SK-N-SH (cell line): ENCODE measurements at regions not wholly inside any gene's neighbourhood (a gene's known extent, or its start where the extent isn't known, plus 50 kb on each side); places are given as distances from the start of the nearest gene placed in this dataset.

Experiments used
- CTCF ChIA-PET: fragments of 300-600, 350-600 bp; formaldehyde crosslinking; extraction: SDS; loops from one replicate; lab custom pipeline; 2021; lab: Yijun Ruan, JAX
- POLR2A ChIA-PET: fragments of 350-600 bp; sonication (Branson Sonifier 250); formaldehyde crosslinking; extraction: SDS; loops from one replicate; lab custom pipeline; 2020; ENCODE audit warnings: antibody characterized with exemption, inconsistent platforms; lab: Yijun Ruan, JAX
- DNase-seq: peaks from one replicate; pipeline ENCODE4 v3.0.0; 2012
- H2AFZ ChIP-seq: fragments of 200-600 bp; sonication (generic); 2 replicates; pipeline ENCODE4 v1.8.1; 2016; ENCODE audit warnings: antibody characterized with exemption, mild to moderate bottlenecking, low read depth
- H3F3A ChIP-seq: fragments of 200-600 bp; sonication (generic); replicated peaks from 2 replicates; pipeline ENCODE3; 2016; ENCODE audit warnings: antibody characterized with exemption, mild to moderate bottlenecking; ENCODE audit not compliant: insufficient read depth
- H3K27ac ChIP-seq, 2 experiments: fragments of 200-500 bp in 1 of 2; fragments of 200-600 bp in 1 of 2; sonication (Bioruptor generic) in 1 of 2; sonication (generic), shearing (Covaris generic) in 1 of 2; 2 replicates each; pipeline versions ENCODE4 v1.5.1 to v1.6.1; 2014 to 2016; ENCODE audit warnings: low read depth in 2 of 2, inconsistent platforms in 1 of 2, low read length in 1 of 2, mild to moderate bottlenecking in 1 of 2, mixed read lengths in 1 of 2
- H3K27me3 ChIP-seq: fragments of 200-600 bp; sonication (generic), shearing (Covaris generic); 2 replicates; pipeline ENCODE4 v1.6.1; 2016; ENCODE audit warnings: mixed run types; ENCODE audit not compliant: insufficient read depth
- H3K36me3 ChIP-seq, 2 experiments: fragments of 200-500 bp in 1 of 2; fragments of 200-600 bp in 1 of 2; sonication (Bioruptor generic) in 1 of 2; sonication (generic) in 1 of 2; replicated peaks in 1 of 2; 2 replicates each; pipeline versions ENCODE3 to v1.5.1; 2014 to 2016; ENCODE audit warnings: low read length in 1 of 2, mild to moderate bottlenecking in 1 of 2; ENCODE audit not compliant: insufficient read depth in 2 of 2, control insufficient read depth in 1 of 2
- H3K4me1 ChIP-seq, 2 experiments: fragments of 200-500 bp in 1 of 2; fragments of 200-600 bp in 1 of 2; sonication (Bioruptor generic) in 1 of 2; sonication (generic), shearing (Covaris generic) in 1 of 2; 2 replicates each; pipeline versions ENCODE4 v1.5.1 to v1.6.1; 2014 to 2016; ENCODE audit warnings: low read depth in 1 of 2, low read length in 1 of 2, mixed run types in 1 of 2; ENCODE audit not compliant: insufficient read depth in 2 of 2, control insufficient read depth in 1 of 2
- H3K4me2 ChIP-seq: fragments of 200-600 bp; sonication (generic), shearing (Covaris generic); 2 replicates; pipeline ENCODE4 v1.6.1; 2017; ENCODE audit warnings: mixed run types
- H3K4me3 ChIP-seq, 2 experiments: fragments of 200-500 bp in 1 of 2; fragments of 200-600 bp in 1 of 2; sonication (Bioruptor generic) in 1 of 2; sonication (generic), shearing (Covaris generic) in 1 of 2; 2 replicates each; pipeline versions ENCODE4 v1.5.1 to v1.8.1; 2014 to 2016; ENCODE audit warnings: low read depth in 2 of 2, inconsistent platforms in 1 of 2, low read length in 1 of 2, mild to moderate bottlenecking in 1 of 2, mixed read lengths in 1 of 2, moderate library complexity in 1 of 2
- H3K79me2 ChIP-seq: fragments of 200-600 bp; sonication (generic); 2 replicates; pipeline ENCODE4 v1.8.1; 2017; ENCODE audit warnings: mild to moderate bottlenecking; ENCODE audit not compliant: insufficient read depth
- H3K9ac ChIP-seq: fragments of 200-600 bp; sonication (generic); 2 replicates; pipeline ENCODE4 v1.6.1; 2017; ENCODE audit warnings: mixed run types
- H3K9me2 ChIP-seq: fragments of 200-600 bp; sonication (generic); 2 replicates; pipeline ENCODE4 v1.6.1; 2017; ENCODE audit warnings: mixed run types
- H3K9me3 ChIP-seq: fragments of 200-600 bp; sonication (generic); 2 replicates; pipeline ENCODE4 v1.6.1; 2017; ENCODE audit warnings: mixed run types, mild to moderate bottlenecking, moderate library complexity
- H4K20me1 ChIP-seq: fragments of 200-600 bp; sonication (generic); 2 replicates; pipeline ENCODE4 v1.6.1; 2017; ENCODE audit warnings: mild to moderate bottlenecking, mixed run types; ENCODE audit not compliant: insufficient read depth
- EZH2phosphoT487 ChIP-seq: fragments of 200-600 bp; sonication (generic); IDR thresholded peaks from 2 replicates; pipeline ENCODE4 v1.6.1; 2017; ENCODE audit warnings: low read depth, mixed run types, mild to moderate bottlenecking, antibody characterized with exemption, moderate library complexity, borderline replicate concordance
- FOXJ3 ChIP-seq: sonication (generic); formaldehyde crosslinking; IDR thresholded peaks from 2 replicates; pipeline ENCODE4 v1.5.1; 2020; ENCODE audit warnings: mild to moderate bottlenecking, missing genetic modification reagents
- MEF2A ChIP-seq: IDR thresholded peaks from 2 replicates; pipeline ENCODE4 v1.4.0; 2012; ENCODE audit warnings: low read depth, borderline replicate concordance
- NFIC ChIP-seq: IDR thresholded peaks from 2 replicates; pipeline ENCODE4 v1.4.0; 2012; ENCODE audit warnings: borderline replicate concordance
- POLR2AphosphoS5 ChIP-seq: IDR thresholded peaks from 2 replicates; pipeline ENCODE4 v1.6.1; 2012; ENCODE audit warnings: low read depth, low read length
- SMC3 ChIP-seq: IDR thresholded peaks from 2 replicates; pipeline ENCODE4 v1.6.1; 2012; ENCODE audit warnings: low read depth, low read length, improper control_type of control experiment
- TEAD4 ChIP-seq: IDR thresholded peaks from 2 replicates; pipeline ENCODE4 v1.4.0; 2012; ENCODE audit warnings: mild to moderate bottlenecking, borderline replicate concordance; ENCODE audit not compliant: insufficient read depth
- WGBS: methylation state at CpG from one replicate; pipeline ENCODE4 v1.1.6; 2017; ENCODE audit warnings: low lambda C conversion rate; 5-methylcytosine and 5-hydroxymethylcytosine counted together
- TF ChIP-seq, protein P1 (sequence below): fragments of 150-350 bp; IDR thresholded peaks from 2 replicates; pipeline ENCODE4 v1.6.1; 2016; ENCODE audit warnings: mild to moderate bottlenecking, low read depth, low read length
- TF ChIP-seq, protein P2 (sequence below): IDR thresholded peaks from 2 replicates; pipeline ENCODE4 v1.6.1; 2012; ENCODE audit warnings: mild to moderate bottlenecking, low read depth, low read length, moderate library complexity
- TF ChIP-seq, protein P3 (sequence below): fragments of 200-600 bp; sonication (generic); IDR thresholded peaks from 2 replicates; pipeline ENCODE4 v1.6.1; 2017; ENCODE audit warnings: antibody characterized with exemption, mild to moderate bottlenecking, moderate library complexity

DNA sequence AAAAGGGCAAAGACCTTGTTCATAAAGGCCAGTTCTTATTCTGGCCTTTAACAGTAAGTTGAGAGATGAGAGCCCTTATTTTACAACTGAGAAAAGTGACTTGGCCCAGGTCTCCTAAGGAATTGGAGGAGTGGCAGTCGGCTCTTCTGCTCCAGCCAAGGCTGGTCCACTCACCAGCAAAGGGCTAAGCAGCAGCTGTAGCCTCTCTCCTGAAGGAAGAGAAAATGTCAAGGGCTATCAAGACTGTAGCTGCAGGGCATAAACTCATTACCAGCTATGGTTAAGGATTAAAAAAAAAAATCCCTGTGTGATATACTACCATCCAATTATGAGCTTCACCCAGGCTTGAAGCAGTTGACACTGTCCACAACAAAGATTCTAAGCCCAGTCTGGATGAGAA lies 138.6 kb upstream of the RAD23B start:
- Histone ChIP-seq H3K36me3 (no peaks in the 10 kb centered on the region), H3K79me2 (no peaks in the 10 kb centered on the region), H3K4me2 (no peak overlapping the region), H2AFZ (no peak overlapping the region), H3K4me1 (peaks cover 0 to 15% of the 10 kb centered on the region in 2 experiments; a peak in 1 of 4 replicates), H3K27me3 (no peaks in the 10 kb centered on the region; the same call in 1 of the 2 replicates), H3K27ac (peak overlapping the region in 1 of 2 experiments; percentile 55; a peak in 2 of 4 replicates), H3K9me3 (no peaks in the 10 kb centered on the region), H3K4me3 (no peak overlapping the region), H3K9ac (no peak overlapping the region), H3K9me2 (no peaks in the 10 kb centered on the region), H4K20me1 (no peaks in the 10 kb centered on the region), H3F3A (no peaks in the 10 kb centered on the region)
- ChIA-PET CTCF (interaction anchor here (1.1 to 2.3 kb wide), 2 partner anchors 14 to 1263 kb away, joined by 3 to 12 read pairs; no protein-coding TSS in a partner anchor), POLR2A (no interaction called here)
- 21% methylated on average over 1 of the region's 1 CpG for WGBS
- no peak for DNase-seq
- TF ChIP-seq, protein P1, sequence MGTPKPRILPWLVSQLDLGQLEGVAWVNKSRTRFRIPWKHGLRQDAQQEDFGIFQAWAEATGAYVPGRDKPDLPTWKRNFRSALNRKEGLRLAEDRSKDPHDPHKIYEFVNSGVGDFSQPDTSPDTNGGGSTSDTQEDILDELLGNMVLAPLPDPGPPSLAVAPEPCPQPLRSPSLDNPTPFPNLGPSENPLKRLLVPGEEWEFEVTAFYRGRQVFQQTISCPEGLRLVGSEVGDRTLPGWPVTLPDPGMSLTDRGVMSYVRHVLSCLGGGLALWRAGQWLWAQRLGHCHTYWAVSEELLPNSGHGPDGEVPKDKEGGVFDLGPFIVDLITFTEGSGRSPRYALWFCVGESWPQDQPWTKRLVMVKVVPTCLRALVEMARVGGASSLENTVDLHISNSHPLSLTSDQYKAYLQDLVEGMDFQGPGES = no peak
- TF ChIP-seq POLR2AphosphoS5 (no peak), TEAD4 (no peak), MEF2A (no peak), SMC3 (no peak), EZH2phosphoT487 (no peak), NFIC (no peak), FOXJ3 (CRISPR knock-in tag) (no peak)
- TF ChIP-seq, protein P2, sequence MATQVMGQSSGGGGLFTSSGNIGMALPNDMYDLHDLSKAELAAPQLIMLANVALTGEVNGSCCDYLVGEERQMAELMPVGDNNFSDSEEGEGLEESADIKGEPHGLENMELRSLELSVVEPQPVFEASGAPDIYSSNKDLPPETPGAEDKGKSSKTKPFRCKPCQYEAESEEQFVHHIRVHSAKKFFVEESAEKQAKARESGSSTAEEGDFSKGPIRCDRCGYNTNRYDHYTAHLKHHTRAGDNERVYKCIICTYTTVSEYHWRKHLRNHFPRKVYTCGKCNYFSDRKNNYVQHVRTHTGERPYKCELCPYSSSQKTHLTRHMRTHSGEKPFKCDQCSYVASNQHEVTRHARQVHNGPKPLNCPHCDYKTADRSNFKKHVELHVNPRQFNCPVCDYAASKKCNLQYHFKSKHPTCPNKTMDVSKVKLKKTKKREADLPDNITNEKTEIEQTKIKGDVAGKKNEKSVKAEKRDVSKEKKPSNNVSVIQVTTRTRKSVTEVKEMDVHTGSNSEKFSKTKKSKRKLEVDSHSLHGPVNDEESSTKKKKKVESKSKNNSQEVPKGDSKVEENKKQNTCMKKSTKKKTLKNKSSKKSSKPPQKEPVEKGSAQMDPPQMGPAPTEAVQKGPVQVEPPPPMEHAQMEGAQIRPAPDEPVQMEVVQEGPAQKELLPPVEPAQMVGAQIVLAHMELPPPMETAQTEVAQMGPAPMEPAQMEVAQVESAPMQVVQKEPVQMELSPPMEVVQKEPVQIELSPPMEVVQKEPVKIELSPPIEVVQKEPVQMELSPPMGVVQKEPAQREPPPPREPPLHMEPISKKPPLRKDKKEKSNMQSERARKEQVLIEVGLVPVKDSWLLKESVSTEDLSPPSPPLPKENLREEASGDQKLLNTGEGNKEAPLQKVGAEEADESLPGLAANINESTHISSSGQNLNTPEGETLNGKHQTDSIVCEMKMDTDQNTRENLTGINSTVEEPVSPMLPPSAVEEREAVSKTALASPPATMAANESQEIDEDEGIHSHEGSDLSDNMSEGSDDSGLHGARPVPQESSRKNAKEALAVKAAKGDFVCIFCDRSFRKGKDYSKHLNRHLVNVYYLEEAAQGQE = no peak
- TF ChIP-seq, protein P3, sequence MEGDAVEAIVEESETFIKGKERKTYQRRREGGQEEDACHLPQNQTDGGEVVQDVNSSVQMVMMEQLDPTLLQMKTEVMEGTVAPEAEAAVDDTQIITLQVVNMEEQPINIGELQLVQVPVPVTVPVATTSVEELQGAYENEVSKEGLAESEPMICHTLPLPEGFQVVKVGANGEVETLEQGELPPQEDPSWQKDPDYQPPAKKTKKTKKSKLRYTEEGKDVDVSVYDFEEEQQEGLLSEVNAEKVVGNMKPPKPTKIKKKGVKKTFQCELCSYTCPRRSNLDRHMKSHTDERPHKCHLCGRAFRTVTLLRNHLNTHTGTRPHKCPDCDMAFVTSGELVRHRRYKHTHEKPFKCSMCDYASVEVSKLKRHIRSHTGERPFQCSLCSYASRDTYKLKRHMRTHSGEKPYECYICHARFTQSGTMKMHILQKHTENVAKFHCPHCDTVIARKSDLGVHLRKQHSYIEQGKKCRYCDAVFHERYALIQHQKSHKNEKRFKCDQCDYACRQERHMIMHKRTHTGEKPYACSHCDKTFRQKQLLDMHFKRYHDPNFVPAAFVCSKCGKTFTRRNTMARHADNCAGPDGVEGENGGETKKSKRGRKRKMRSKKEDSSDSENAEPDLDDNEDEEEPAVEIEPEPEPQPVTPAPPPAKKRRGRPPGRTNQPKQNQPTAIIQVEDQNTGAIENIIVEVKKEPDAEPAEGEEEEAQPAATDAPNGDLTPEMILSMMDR = no peak
